Stimulated activated CD4-positive, alpha-beta T cell treated with anti-CD3 and anti-CD28 coated beads, Interleukin-4, amount 100 ng/mL, for 24 hours (primary cell): ENCODE measurements at regions not wholly inside any gene's neighbourhood (a gene's known extent, or its start where the extent isn't known, plus 50 kb on each side); places are given as distances from the start of the nearest gene placed in this dataset.
"Not testable (repeated sequence)": the region's sequence is repeated elsewhere in the genome, so short reads cannot be mapped to it uniquely, and the experiment has no call there.

Experiments
- DNase-seq: peaks from one replicate; pipeline ENCODE4 v3.0.0-alpha.2; 2020

- no peak for DNase-seq
These were observed 126.0 kb upstream of the RREB1 start for GRCh38 chr6:6981681-6982322.

- no peak for DNase-seq
These were observed 125.1 kb upstream of the RREB1 start for GRCh38 chr6:6982663-6983062.

- no peak for DNase-seq
These were observed 123.0 kb upstream of the RREB1 start for GRCh38 chr6:6984585-6985366.

GRCh38 chr6:6986344-6986743 lies 121.4 kb upstream of the RREB1 start:
- DNase-seq: no peak

- DNase-seq: no peak
These were observed 120.0 kb upstream of the RREB1 start for GRCh38 chr6:6987749-6988148.

GRCh38 chr6:6990059-6990458 lies 117.7 kb upstream of the RREB1 start:
- DNase-seq: not testable (repeated sequence)

GRCh38 chr6:6993503-6994237 lies 114.1 kb upstream of the RREB1 start:
- no peak for DNase-seq

- no peak for DNase-seq
These were observed 113.0 kb upstream of the RREB1 start for GRCh38 chr6:6994796-6995195.

GRCh38 chr6:6995328-6995727 lies 112.4 kb upstream of the RREB1 start:
- DNase-seq: no peak

GRCh38 chr6:6996124-6996523 lies 111.6 kb upstream of the RREB1 start:
- no peak for DNase-seq

- no peak for DNase-seq
These were observed 110.2 kb upstream of the RREB1 start for GRCh38 chr6:6997263-6998193.

GRCh38 chr6:6998194-6998569 lies 109.6 kb upstream of the RREB1 start:
- DNase-seq: no peak

GRCh38 chr6:7000825-7001777 lies 106.7 kb upstream of the RREB1 start:
- no peak for DNase-seq

GRCh38 chr6:7003041-7003440 lies 104.7 kb upstream of the RREB1 start:
- DNase-seq: no peak

- no peak for DNase-seq
These were observed 103.0 kb upstream of the RREB1 start for GRCh38 chr6:7004581-7005297.

- DNase-seq: no peak
These were observed 101.1 kb upstream of the RREB1 start for GRCh38 chr6:7006515-7007191.

- no peak for DNase-seq
These were observed 99.2 kb upstream of the RREB1 start for GRCh38 chr6:7008451-7008988.

GRCh38 chr6:7016226-7016625 lies 91.5 kb upstream of the RREB1 start:
- DNase-seq: no peak

GRCh38 chr6:7021301-7021700 lies 86.5 kb upstream of the RREB1 start:
- DNase-seq: no peak

GRCh38 chr6:7025861-7026260 lies 81.9 kb upstream of the RREB1 start:
- DNase-seq: no peak
